ENCODE measurements at regions not wholly inside any gene's neighbourhood (a gene's known extent, or its start where the extent isn't known, plus 50 kb on each side); places are given as distances from the start of the nearest gene placed in this dataset.

- TF ChIP-seq SP1 (IDR thresholded peaks at IDR 0.05), result no peak
- TF ChIP-seq SP1 (CRISPR knock-in tag; IDR thresholded peaks at IDR 0.05), result no peak
- no peak for TF ChIP-seq PCBP1 (IDR thresholded peaks at IDR 0.05; ENCODE audit: borderline replicate concordance, low read depth, low read length)
- TF ChIP-seq ZNF781 (CRISPR knock-in tag; IDR thresholded peaks at IDR 0.05; ENCODE audit: borderline replicate concordance, not compliant biosample characterization), result no peak
- no peak for TF ChIP-seq SAFB2 (CRISPR knock-in tag; IDR thresholded peaks at IDR 0.05; ENCODE audit: borderline replicate concordance, low read depth)
- TF ChIP-seq, protein P1, sequence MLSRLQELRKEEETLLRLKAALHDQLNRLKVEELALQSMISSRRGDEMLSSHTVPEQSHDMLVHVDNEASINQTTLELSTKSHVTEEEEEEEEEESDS (CRISPR knock-in tag; IDR thresholded peaks at IDR 0.05; ENCODE audit: borderline replicate concordance), result no peak
- TF ChIP-seq STAT5B (CRISPR knock-in tag; IDR thresholded peaks at IDR 0.05), result no peak
- TF ChIP-seq, protein P2, sequence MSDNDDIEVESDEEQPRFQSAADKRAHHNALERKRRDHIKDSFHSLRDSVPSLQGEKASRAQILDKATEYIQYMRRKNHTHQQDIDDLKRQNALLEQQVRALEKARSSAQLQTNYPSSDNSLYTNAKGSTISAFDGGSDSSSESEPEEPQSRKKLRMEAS (IDR thresholded peaks at IDR 0.05), result no peak
- TF ChIP-seq CAMTA2 (CRISPR knock-in tag; IDR thresholded peaks at IDR 0.05; ENCODE audit: borderline replicate concordance), result no peak
- TF ChIP-seq BCL3 (CRISPR knock-in tag; IDR thresholded peaks at IDR 0.05), result no peak
These were observed 106.8 kb upstream of the LDAH start for GRCh38 chr2:20929721-20930120.

All from HepG2 (cell line).